Astrocyte of the spinal cord (primary cell): ENCODE measurements at regions not wholly inside any gene's neighbourhood (a gene's known extent, or its start where the extent isn't known, plus 50 kb on each side); places are given as distances from the start of the nearest gene placed in this dataset.

ENCODE experiments used
- DNase-seq: peaks from one replicate; pipeline ENCODE4 v3.0.0; 2011; ENCODE audit warnings: low read depth, low spot score
- H3K4me3 ChIP-seq: 2 replicates; pipeline ENCODE4 v1.5.1; 2011; ENCODE audit warnings: low read depth, mild to moderate bottlenecking, low read length, moderate library complexity
- CTCF ChIP-seq: IDR thresholded peaks from 2 replicates; pipeline ENCODE4 v1.5.1; 2012; ENCODE audit warnings: low read depth, mild to moderate bottlenecking, low read length, inconsistent platforms
- in situ Hi-C: cut with HindIII; loops from 2 replicates; pipeline ENCODE4 v1.10.0; 2017; ENCODE audit warnings: low sequenced_read_pairs

GRCh38 chr17:77740481-77740880 is 218.0 kb upstream of the TNRC6C start:
- DNase-seq, result no peak
- H3K4me3 ChIP-seq, result no peak overlapping the region
- in situ Hi-C loops, result no loop called here
- no peak for TF ChIP-seq CTCF

DNA sequence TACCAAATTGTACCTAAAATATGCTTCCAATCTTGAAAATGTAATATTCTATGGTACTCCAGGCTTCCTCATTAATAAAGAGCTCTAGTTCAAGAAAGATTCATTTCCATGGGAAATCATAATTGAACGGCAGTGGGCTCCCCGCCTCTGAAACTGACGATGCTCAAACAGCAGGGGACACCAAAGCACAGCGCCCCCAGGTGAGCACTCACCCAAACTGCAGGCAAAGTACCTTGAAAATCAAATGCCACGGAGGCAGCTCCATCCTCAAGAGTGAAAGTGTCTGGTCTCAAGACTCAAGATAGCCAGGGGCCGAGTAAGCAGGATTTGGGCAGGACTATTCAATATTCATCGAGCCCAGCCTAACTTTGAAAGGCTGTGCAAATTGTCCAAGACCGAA is 217.4 kb upstream of the TNRC6C start:
- peak; percentile 29 for TF ChIP-seq CTCF
- DNase-seq, result no peak
- in situ Hi-C loops, result no loop called here
- no peak overlapping the region for H3K4me3 ChIP-seq

DNA sequence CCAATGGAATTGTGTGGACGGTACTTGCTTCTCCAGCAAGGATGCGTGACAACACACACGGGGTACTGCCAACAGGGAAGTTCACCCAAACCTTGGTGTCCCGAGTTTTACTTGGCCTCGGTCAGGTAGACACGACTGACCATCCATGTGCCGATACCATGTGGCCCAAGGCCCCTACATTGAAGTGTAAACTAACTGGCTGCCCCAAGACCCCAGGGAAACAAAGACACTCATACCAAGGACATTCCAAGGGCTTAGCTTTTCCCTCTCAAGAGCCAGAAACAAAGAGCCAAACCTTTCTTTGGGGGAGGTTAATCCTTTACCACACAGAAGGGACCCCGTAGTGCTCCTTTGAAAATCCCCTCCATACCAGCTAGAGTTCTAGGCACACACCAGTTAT is 215.9 kb upstream of the TNRC6C start:
- DNase-seq, result no peak
- in situ Hi-C loops, result no loop called here
- no peak for TF ChIP-seq CTCF
- H3K4me3 ChIP-seq, result no peak overlapping the region

DNA sequence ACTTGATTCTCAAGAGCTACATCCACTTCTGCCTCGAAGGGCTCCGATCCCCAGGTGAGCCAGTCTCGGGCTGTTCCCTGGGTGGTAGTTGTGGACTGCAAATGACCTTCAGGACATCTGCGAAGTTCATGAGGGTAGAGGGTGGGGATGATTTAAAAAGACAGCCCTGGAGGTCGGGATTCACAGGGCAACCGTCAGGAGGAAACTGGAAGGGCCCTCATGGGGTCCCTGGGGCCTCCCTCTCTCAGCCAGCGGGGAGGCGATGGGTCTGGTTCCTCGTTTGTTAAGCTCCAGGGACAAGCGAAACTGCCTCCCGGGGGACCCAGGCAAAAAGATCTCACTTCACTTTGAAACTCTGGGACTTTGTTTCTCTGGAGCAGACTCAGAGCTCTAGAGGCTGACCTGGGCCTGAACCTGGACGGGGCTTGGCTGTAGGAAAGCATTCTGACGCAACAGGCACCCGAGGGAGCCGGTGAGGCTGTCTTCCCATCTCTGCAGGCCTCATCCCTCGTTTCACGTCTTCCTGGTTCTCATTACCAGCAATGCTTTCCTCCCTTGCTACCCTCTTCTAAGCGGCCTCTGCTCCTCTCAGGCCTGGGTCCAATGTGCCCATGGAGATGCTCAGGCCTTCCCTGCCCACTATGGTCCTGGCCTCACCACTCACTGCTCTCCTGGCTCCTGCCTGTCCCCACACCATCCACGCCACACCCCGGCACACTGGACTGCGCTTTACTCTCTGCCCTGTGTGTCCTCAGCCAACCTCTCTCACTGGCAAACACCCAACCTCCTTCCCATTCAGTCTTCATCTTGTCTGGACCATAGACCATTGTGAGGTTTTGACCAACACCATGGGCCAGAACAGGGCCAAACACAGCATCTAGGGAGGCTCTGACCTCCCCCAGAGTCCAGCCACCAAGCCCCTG is 214.2 kb upstream of the TNRC6C start:
- in situ Hi-C loops, result no loop called here
- TF ChIP-seq CTCF, result no peak
- H3K4me3 ChIP-seq, result no peak overlapping the region
- DNase-seq, result no peak

GRCh38 chr17:77745702-77746101 is 212.8 kb upstream of the TNRC6C start:
- no peak for DNase-seq
- H3K4me3 ChIP-seq, result no peak overlapping the region
- in situ Hi-C loops, result no loop called here
- no peak for TF ChIP-seq CTCF

DNA sequence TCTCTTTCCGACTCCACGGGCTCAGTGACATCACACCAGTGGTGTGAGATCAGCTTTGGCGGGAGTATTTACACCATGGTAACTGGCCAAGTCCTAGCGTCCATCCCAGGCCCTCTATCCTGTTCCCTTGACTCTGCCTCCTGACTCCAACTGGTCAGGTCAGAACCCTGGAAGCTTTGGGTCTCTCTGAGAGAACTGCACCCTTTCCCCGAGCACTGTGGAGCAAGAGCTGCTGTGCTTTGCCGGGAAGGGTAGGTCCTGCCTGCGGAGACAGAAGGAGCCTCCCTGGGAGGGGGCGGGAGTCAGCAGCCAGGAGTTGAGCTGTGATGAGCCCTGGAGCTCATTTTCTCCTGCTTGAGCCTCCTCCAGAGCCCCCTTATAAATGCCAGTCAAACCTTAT is 212.1 kb upstream of the TNRC6C start:
- H3K4me3 ChIP-seq, result no peak overlapping the region
- no peak for DNase-seq
- in situ Hi-C loops, result no loop called here
- no peak for TF ChIP-seq CTCF
